ENCODE measurements at regions not wholly inside any gene's neighbourhood (a gene's known extent, or its start where the extent isn't known, plus 50 kb on each side); places are given as distances from the start of the nearest gene placed in this dataset.

DNA sequence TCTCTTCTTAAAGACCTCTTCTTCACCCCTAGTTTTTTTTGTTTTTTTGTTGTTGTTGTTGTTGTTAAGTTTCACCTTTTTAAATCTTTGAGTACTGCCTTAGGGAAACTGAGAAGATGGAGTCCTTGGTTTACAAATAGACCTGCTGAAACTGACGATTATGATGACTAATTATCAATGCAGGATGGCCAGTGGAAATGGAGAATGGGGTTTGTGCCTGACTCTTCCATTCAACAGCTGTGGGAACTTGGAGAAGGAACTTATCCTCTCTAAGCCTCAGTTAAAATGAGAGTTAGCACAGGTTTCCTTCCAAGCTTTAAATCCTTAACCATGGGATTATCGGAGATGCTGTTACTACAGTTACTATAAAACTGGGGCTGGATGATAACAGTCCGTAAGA lies 66.7 kb upstream of the PNMA1 start:
- DNase-seq = no peak

DNA sequence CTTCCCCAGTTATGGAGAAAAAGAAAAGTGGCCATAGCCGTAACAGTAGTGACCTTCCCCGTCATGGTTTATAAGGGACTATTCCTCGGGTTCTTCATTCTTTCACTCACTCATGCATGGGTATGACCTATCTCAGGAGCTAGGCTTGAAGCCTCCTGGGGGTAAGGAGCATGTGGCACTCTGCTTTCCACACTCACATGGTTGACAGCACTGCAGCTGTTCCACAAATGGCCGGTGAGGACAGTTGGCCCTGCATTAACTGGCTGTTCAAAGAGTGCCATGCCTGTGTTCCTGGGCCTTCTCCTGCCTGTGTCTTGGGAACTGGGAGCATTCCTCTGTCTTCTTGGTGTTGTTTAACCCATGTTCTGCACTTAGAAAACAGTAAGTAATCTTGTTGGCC lies 66.2 kb upstream of the PNMA1 start:
- no peak for DNase-seq

DNA sequence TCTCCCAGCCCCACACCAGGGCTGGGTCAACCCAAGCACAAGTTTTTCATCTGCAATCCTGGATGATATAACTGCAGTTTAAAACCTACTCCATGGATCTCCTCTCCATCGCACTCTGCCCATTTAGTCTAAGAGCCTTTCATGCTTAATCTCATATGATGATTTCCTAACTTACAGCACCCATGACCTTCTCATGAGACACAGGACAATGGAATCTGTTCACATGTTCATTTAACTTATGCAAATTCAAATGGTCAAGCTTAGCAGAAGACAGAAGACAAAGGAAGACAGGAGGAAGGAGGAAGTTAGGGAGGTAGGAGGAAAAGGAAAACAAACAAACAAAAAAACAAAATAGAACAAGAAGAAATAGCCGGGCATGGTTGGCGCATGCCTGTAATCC lies 64.6 kb upstream of the PNMA1 start:
- no peak for DNase-seq

DNA sequence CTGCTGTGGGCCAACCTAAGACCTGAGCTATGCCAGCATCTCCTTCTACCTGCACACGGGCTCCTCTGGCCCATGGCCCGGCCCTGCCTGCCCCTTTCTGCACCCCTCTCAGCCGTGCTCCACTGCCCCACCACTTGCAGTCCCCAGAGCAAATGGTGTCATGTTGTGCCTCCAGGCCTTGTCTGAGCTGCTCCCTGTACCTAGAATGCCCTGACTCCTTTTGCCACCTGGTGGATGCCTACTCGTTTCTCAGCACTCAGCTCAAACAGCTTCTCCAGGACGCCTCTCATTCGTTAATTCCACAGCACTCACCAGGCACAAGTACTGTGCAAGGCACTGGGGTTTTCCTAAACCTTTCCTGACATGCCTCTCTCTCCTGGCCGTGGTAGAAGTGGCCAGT lies 63.2 kb upstream of the PNMA1 start:
- no peak for DNase-seq

DNA sequence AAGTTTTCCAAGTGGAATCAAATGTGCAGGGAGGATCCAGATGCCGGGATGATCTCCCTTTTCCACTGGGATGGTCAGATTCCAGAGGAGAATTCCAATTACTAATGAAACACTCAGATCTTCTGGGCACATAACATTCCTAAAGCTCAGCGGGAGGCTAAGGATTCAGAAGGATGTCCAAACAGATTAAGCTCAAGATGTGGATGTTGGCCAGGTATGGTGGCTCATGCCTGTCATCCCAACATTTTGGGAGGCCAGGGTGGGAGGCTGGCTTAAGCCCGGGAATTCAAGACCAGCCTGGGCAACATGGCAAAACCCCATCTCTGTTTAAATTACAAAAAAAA lies 62.0 kb upstream of the PNMA1 start:
- DNase-seq = no peak

DNA sequence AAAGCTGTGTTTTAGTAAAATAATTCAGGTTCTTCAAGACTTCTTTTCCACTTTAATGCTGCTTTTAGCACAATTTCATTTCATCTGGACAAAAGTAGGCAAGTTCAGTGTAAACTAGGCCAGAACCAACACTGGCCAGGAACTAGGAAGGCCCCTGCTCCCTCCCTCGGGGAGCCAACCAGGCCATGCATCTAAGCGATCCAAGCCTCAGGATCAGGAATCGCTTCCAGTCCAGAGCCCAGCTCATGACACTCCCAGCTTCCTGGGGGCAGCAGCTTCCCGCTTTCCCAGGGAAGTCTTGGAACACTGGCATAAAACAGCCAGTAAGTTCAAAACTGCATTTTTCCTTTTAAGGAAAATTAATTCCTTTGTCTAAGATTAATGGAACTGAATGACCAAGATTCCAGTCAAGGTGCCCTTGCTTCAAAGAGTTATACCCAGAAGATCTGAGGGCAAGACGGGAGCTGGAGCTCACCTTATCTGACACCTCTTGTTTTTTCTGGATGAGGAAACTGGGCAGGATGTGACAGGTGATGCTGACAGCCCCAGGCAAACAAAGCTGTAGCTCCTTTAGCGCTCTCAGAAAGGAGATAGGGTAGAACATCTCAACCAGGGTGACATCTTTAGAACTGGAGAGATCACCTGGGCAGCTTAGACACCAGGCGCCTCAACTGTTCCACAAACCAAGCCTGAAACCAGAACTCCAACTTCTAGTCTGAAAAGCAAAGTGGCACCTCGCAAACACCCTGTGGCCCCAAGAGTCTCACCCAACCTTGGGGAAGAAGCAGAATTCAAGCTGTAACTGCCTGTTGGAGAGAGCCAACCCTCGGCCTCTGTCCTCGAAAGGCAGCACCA lies 61.4 kb upstream of the PNMA1 start:
- DNase-seq = no peak

DNA sequence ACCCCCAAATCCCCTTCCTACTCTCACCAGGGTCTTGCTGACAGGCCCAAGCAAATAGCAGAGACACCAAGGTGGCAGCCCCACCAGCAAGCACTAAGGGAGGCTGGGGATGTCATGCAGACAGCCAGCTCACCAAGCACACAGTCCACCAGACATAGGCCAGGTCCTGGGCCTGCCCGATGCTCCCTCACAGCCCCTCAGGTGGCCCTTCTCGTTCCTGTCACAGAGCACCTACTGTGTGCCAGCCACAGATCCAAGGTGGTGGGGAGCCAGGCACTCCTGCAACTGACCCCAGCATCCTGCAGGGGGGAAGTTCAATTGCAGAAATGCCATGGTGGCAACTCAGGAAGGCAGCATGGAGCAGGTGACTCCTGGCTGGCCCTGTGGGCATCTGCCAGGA lies 60.5 kb upstream of the PNMA1 start:
- no peak for DNase-seq

DNA sequence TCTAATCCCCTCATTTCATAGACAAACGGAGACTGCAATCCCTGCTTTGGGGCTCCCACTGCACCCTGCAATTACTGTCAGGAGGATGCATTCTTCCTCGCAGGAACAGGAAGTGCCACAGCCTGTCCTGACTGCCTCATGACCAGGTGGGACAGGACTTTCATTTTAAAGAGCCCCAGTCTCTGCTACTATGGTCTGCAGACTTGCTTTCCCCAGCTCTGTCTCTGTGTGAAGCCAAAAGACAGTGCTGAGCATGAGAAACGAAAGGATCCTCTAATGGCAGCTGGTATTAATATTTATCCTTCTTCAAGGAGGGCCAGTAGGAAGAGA lies 60.0 kb upstream of the PNMA1 start:
- DNase-seq = no peak

DNA sequence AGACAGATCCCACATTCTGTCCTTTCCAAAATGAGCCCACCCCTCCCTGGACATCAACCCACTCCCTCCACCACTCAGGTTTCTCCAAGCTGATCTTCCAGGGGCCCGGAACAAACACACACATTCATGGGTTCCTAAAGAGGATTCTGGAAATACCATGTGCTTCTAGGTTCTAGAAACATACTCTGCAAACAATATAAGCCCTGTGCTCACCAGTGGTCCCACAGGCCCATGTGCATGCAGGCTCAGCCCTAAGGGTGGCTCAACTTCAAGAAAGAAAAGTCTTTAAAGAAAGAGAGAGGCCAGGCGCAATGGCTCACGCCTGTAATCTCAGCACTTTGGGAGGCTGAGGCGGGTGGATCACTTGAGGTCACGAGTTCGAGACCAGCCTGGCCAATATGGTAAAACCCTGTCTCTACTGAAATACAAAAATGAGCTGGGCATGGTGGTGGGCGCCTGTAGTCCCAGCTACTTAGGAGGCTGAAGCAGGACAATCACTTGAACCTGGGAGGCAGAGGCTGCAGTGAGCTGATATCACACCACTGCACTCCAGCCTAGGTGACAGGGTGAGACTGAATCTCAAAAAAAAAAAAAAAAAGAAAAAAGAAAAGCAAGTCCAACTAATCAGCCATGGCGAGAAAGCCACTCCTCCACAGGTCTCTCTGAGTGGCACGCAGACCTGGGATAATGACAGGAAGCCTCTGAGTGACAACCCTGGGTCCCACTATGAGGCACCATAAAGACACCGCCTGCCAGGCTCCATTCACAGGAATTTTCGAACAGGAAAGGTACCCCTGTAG lies 59.5 kb upstream of the PNMA1 start:
- DNase-seq = no peak

DNA sequence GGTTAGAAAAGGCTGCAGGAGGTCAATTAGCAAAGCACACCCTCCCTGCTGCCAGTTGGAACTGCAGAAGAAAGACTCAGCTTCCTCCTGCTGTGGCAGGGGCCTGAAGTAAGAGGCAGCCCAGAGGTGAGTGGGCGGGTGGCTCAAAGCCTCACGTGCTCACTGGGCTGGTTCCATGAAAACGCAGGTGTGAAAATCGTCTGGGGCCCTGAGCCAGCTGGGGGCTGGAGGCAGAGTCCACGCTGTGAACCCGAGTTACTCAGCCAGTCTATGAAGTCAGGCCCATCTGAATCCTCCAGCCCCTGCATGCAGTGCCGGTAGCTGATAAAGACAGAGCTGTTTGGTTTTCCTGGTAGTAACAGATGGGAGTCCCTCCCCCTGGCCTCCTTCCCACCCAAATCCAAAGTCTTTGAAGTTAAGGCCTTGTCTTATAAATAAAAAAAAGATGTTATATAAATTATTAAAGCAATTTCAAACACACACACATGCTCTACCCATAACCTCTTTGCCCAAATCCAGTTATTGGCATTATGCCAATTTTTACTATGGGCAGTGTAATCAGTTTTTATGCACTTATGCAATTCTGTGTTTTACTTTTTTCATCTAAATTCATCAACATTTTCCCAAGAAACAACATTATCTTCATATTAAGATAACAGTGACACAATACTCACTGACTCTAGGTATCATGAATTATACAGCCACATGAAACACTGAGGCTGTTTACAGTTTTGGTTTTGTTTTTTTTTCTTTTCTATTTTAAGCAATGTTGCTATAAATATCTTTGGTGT lies 57.9 kb upstream of the PNMA1 start:
- peak; percentile 70 for DNase-seq

DNA sequence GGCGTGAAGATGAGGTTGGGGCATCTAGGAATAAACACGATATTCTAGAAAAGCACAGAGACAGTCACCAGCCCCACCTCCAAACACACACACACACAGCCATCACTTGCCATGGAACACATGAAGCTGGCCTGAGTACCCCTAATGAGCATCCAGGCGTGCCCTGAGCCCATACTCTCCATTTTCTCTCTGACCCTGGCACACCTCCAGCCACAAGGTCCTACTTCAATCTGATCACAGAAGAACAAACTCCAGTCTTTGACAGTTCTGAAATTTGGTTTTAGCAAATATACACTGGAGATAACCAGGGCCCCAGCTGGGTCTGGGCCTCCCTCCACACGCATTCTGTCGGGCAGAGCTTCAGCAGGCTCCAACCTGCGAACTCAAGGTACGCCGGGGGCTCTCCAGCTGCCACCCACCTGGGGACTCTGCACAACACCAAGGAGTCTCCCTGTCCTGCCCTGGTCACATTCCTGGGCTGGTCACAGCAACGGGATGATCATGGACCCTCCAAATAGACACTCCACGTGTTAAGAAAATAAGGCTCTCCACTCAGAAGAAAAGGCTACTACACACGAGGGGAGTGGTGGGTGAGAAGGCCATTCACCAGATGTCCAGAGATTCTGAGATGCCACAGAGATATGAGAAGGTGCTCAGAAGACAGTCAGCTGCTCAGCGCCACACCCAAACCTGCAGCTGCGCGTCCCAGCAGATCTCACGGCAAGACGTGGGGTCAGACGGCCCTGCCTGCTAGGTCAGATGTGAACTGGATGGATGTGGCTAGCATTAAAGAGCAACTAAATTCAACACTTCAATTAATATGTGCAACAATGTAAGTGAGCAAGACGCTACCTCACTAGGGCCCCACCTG lies 57.0 kb upstream of the PNMA1 start:
- DNase-seq = no peak

DNA sequence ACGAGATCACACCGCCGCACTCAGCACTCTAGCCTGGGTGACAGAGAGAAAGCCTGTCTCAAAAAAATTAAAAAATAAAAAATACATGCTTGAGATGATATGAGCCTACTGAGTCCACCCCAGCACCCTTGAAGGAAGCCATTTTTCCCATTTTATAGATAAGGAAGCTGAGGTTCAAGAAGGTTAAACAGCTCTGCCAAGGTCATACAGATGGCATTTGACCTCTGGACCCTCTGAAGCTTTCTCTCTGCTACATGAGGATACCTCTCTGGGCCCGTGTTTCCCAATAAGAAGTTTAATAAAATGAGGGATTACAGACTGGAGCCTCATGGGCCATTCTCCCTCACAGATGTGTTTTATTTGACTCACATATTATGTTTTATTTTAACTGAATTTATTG lies 53.9 kb upstream of the PNMA1 start:
- DNase-seq = no peak

DNA sequence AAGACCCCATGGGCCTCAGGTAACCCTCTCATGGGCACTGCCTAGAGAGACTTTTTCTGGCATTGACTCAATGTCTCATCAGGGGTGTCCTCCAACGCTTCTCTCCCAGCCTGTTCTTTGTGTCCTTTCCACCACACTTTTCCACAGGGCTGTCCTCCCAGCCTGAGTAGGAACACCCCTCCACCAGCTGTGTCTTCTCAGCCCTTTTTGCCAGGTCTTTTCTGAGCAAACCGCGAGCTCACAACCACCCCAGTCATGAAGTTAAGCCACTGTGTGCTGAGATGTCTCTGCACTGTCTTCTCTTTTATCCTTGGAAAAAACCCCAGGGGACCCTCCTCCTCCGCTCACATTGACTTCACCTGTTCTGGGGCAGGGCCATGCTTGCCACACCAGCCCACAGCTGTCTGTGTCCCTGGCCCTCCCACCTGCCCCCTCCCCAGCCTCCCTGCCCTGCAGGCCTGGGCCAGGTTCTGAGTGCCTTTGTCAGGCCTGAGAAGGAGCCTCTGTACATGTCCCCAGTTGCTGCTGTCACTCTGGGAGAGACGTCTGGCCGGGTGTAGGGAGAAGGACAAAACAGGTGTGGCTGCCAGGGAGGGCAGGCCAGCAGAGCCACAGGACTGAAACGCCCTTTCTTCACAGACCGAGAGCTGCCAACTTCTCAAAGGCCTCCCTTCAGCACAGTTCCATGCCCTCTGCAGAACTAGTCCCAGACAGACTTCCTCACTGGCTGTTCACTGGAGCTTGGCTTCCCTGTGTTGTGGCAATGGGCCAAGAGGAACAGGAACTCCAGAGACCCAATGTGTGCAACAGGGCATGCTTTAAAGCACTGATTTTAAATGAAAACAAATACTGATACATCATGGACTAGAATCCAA lies 50.5 kb upstream of the PNMA1 start:
- no peak for DNase-seq
